GM18909 (cell line): ENCODE measurements at regions not wholly inside any gene's neighbourhood (a gene's known extent, or its start where the extent isn't known, plus 50 kb on each side); places are given as distances from the start of the nearest gene placed in this dataset.

ENCODE experiments used
- ATAC-seq: cut with Tn5 transposase; IDR thresholded peaks from one replicate; pipeline ENCODE4 v1.9.1; 2021; ENCODE audit warnings: mild to moderate bottlenecking; ENCODE audit not compliant: unreplicated experiment, poor library complexity

GRCh38 chr18:43481069-43481468, 203.8 kb upstream of the SYT4 start:
- ATAC-seq = no peak

- ATAC-seq = no peak
Measured at GRCh38 chr18:43482136-43482535, 204.8 kb upstream of the SYT4 start.

GRCh38 chr18:43482600-43482999, 205.3 kb upstream of the SYT4 start:
- no peak for ATAC-seq

- no peak for ATAC-seq
Measured at GRCh38 chr18:43484710-43485109, 207.4 kb upstream of the SYT4 start.

GRCh38 chr18:43485545-43485963, 208.3 kb upstream of the SYT4 start:
- no peak for ATAC-seq

- ATAC-seq = no peak
Measured at GRCh38 chr18:43486462-43486861, 209.2 kb upstream of the SYT4 start.

GRCh38 chr18:43501099-43501498, 223.8 kb upstream of the SYT4 start:
- no peak for ATAC-seq

GRCh38 chr18:43506935-43507334, 229.6 kb upstream of the SYT4 start:
- ATAC-seq = no peak

GRCh38 chr18:43507842-43508481, 230.7 kb upstream of the SYT4 start:
- no peak for ATAC-seq

- ATAC-seq = no peak
Measured at GRCh38 chr18:43514747-43515146, 237.5 kb upstream of the SYT4 start.

- no peak for ATAC-seq
Measured at GRCh38 chr18:43515481-43515880, 238.2 kb upstream of the SYT4 start.

- no peak for ATAC-seq
Measured at GRCh38 chr18:43524260-43524659, 247.0 kb upstream of the SYT4 start.

GRCh38 chr18:43525169-43525568, 247.9 kb upstream of the SYT4 start:
- ATAC-seq = no peak

- ATAC-seq = no peak
Measured at GRCh38 chr18:43526426-43527145, 249.3 kb upstream of the SYT4 start.

- ATAC-seq = no peak
Measured at GRCh38 chr18:43531438-43531837, 254.1 kb upstream of the SYT4 start.

- no peak for ATAC-seq
Measured at GRCh38 chr18:43533371-43533770, 256.1 kb upstream of the SYT4 start.

- no peak for ATAC-seq
Measured at GRCh38 chr18:43534511-43534910, 257.2 kb upstream of the SYT4 start.

GRCh38 chr18:43539862-43540261, 262.6 kb upstream of the SYT4 start:
- ATAC-seq = no peak

- no peak for ATAC-seq
Measured at GRCh38 chr18:43542016-43542415, 264.7 kb upstream of the SYT4 start.

- no peak for ATAC-seq
Measured at GRCh38 chr18:43543236-43543635, 265.9 kb upstream of the SYT4 start.

- no peak for ATAC-seq
Measured at GRCh38 chr18:43547456-43547855, 270.2 kb upstream of the SYT4 start.

- ATAC-seq = no peak
Measured at GRCh38 chr18:43559507-43559906, 282.2 kb upstream of the SYT4 start.
